Pancreas (tissue), 10 donors: ENCODE measurements at regions not wholly inside any gene's neighbourhood (a gene's known extent, or its start where the extent isn't known, plus 50 kb on each side); places are given as distances from the start of the nearest gene placed in this dataset.

ENCODE experiments used
- ATAC-seq, 4 donors: fragments of 200-7000 bp; cut with Tn5 transposase; one replicate each; pipeline versions ENCODE4 v1.8.0 to v1.9.1; 2020; ENCODE audit warnings: mild to moderate bottlenecking in 4 of 4, moderate library complexity in 4 of 4
- DNase-seq, 6 donors: peaks; one replicate each; pipeline ENCODE4 v3.0.0-alpha.2; 2020
- FAIRE-seq: peaks from 2 replicates; lab custom pipeline; 2012; peaks lifted over from hg19 to GRCh38; lab: Jason Lieb, UNC
- H3K27ac ChIP-seq, 4 donors: fragments of 200-600 bp; sonication (generic); 1 replicate in 3 of 4; 2 replicates in 1 of 4; pipeline versions ENCODE4 v1.5.0 to v1.8.0; 2020
- H3K27me3 ChIP-seq, 4 donors: fragments of 200-600 bp; one replicate each; pipeline ENCODE4 v1.8.0; 2021
- H3K36me3 ChIP-seq, 3 donors: fragments of 200-600 bp; sonication (generic) in 1 of 3; one replicate each; pipeline versions ENCODE4 v1.5.0 to v1.8.0; 2020 to 2021
- H3K4me1 ChIP-seq, 3 donors: fragments of 200-600 bp; one replicate each; pipeline ENCODE4 v1.8.0; 2021
- H3K4me3 ChIP-seq, 4 donors: fragments of 200-600 bp; sonication (generic) in 2 of 4; one replicate each; pipeline versions ENCODE4 v1.5.0 to v1.8.0; 2020 to 2021
- H3K9me3 ChIP-seq, 4 donors: fragments of 200-600 bp; one replicate each; pipeline ENCODE4 v1.8.0; 2021
- WGBS, 2 donors: extraction: QIAGEN DNeasy Blood & Tissue Kit; methylation state at CpG; one replicate each; pipeline ENCODE4 v1.1.7; 2013; 5-methylcytosine and 5-hydroxymethylcytosine counted together
- intact Hi-C, 3 donors: fragments of 100-400 bp; cut with DNase I; formaldehyde crosslinking; loops; one replicate each; pipeline versions ENCODE4 v1.11.1 to v1.14.2; 2022
- TF ChIP-seq, protein P1 (sequence below), 4 donors: fragments of 200-600 bp; sonication (generic) in 3 of 4; IDR thresholded peaks; one replicate each; pipeline versions ENCODE4 v1.5.0 to v1.8.0; 2021; ENCODE audit warnings: antibody characterized with exemption in 4 of 4
- donor health status: healthy with polysubstance abuse.
- donor health status: DM: no; HTN: no; CAD: no; lungs with moderate emphysema.
- donor health status: DM: no; HTN: no; CAD: no.
- donor health status: control.
- donor health status: control.
- donor health status: Bipolar disorder and iron deficiency.
- donor health status: DM: yes; HTN: yes; CAD: no.
- donor health status: DM: no; HTN: no; CAD: no.
- donor health status: DM: no; HTN: no; CAD: no.
- donor health status: DM: yes; HTN: yes; CAD: no.

- Histone ChIP-seq H3K27me3 (no peaks in the 10 kb centered on the region), H3K27ac (no peak overlapping the region), H3K4me1 (no peaks in the 10 kb centered on the region), H3K36me3 (no peaks in the 10 kb centered on the region), H3K4me3 (no peak overlapping the region), H3K9me3 (no peaks in the 10 kb centered on the region)
- DNase-seq (no peak), ATAC-seq (no peak), FAIRE-seq (no peak)
- intact Hi-C loops: no loop called here
- 53 to 61% methylated on average over 1 of the region's 1 CpG for WGBS, 2 donors
- TF ChIP-seq, protein P1, sequence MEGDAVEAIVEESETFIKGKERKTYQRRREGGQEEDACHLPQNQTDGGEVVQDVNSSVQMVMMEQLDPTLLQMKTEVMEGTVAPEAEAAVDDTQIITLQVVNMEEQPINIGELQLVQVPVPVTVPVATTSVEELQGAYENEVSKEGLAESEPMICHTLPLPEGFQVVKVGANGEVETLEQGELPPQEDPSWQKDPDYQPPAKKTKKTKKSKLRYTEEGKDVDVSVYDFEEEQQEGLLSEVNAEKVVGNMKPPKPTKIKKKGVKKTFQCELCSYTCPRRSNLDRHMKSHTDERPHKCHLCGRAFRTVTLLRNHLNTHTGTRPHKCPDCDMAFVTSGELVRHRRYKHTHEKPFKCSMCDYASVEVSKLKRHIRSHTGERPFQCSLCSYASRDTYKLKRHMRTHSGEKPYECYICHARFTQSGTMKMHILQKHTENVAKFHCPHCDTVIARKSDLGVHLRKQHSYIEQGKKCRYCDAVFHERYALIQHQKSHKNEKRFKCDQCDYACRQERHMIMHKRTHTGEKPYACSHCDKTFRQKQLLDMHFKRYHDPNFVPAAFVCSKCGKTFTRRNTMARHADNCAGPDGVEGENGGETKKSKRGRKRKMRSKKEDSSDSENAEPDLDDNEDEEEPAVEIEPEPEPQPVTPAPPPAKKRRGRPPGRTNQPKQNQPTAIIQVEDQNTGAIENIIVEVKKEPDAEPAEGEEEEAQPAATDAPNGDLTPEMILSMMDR (IDR thresholded peaks at IDR 0.05): no peak
These were observed 441.8 kb downstream of the CDH2 start for GRCh38 chr18:27735117-27735516.

- ATAC-seq: no peak
- intact Hi-C loops: no loop called here
- WGBS, 2 donors: 81 to 90% methylated on average over 3 of the region's 3 CpGs
These were observed 445.7 kb downstream of the CDH2 start for GRCh38 chr18:27731211-27731610.

DNA sequence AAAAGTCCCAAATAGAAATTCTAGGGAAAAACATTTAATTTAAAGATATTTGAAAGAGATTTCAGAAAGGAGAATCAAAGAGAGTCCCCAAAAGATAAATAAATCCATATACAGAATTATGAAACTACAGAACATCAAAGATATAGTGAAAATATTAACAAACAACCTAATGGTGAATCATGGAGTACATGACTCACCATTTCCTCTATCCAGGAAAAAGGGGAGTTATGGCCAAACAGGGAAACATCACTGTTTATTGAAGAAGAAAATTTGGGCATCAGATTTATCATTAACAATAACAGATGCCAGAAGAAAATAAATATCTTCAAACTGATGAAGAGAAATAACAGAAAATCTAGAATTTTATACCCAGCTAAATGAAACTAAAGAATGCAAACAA is 448.3 kb downstream of the CDH2 start:
- TF ChIP-seq, protein P1 (IDR thresholded peaks at IDR 0.05): no peak
- Histone ChIP-seq H3K4me3 (no peak overlapping the region), H3K36me3 (no peaks in the 10 kb centered on the region), H3K27ac (no peak overlapping the region), H3K4me1 (no peaks in the 10 kb centered on the region), H3K27me3 (no peaks in the 10 kb centered on the region), H3K9me3 (no peaks in the 10 kb centered on the region)
- FAIRE-seq (no peak), ATAC-seq (no peak), DNase-seq (no peak)
- intact Hi-C loops: no loop called here

More at GRCh38 chr18:27731211-27731610, 445.7 kb downstream of the CDH2 start:
- Histone ChIP-seq H3K4me1 (no peaks in the 10 kb centered on the region), H3K27ac (no peak overlapping the region), H3K36me3 (no peaks in the 10 kb centered on the region), H3K9me3 (no peaks in the 10 kb centered on the region), H3K4me3 (no peak overlapping the region), H3K27me3 (no peaks in the 10 kb centered on the region)
- TF ChIP-seq, protein P1 (IDR thresholded peaks at IDR 0.05): no peak
- FAIRE-seq (no peak), DNase-seq (no peak)

- TF ChIP-seq, protein P1 (IDR thresholded peaks at IDR 0.05): no peak
- H3K4me3 ChIP-seq: no peak overlapping the region
- H3K4me1 ChIP-seq: no peaks in the 10 kb centered on the region
- WGBS, 2 donors: 52 to 74% methylated on average over 2 of the region's 2 CpGs
- H3K36me3 ChIP-seq: no peaks in the 10 kb centered on the region
- no peak overlapping the region for H3K27ac ChIP-seq
- intact Hi-C loops: no loop called here
- no peaks in the 10 kb centered on the region for H3K9me3 ChIP-seq
- ATAC-seq (no peak), FAIRE-seq (no peak), DNase-seq (no peak)
- H3K27me3 ChIP-seq: no peaks in the 10 kb centered on the region
These were observed 452.6 kb downstream of the CDH2 start for GRCh38 chr18:27724362-27724761.

DNA sequence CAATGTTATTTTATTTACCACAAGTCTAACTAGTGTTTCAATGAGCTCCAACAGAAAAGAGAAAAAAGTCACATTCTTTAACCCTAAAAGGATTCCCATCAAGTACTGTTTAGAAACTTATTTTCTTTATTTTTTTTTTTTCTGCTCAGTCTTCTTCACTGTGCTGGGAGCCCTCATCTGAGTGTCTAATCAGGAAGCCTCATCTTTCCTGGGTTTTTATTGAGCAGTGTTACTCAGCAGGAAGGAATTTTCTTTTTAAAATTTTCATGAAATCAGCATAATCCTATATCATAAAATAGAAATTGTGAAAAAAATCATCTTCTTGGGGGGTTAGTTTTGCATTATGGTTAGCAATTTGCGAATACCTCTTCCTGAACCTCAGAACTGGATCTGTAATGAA is 453.8 kb downstream of the CDH2 start:
- TF ChIP-seq, protein P1 (IDR thresholded peaks at IDR 0.05): no peak
- FAIRE-seq: no peak
- 57 to 65% methylated on average over 1 of the region's 1 CpG for WGBS, 2 donors
- intact Hi-C loops: no loop called here
- Histone ChIP-seq H3K4me3 (no peak overlapping the region), H3K36me3 (no peaks in the 10 kb centered on the region), H3K27ac (no peak overlapping the region), H3K9me3 (no peaks in the 10 kb centered on the region), H3K27me3 (no peaks in the 10 kb centered on the region), H3K4me1 (no peaks in the 10 kb centered on the region)
- no peak for DNase-seq
- no peak for ATAC-seq
